ENCODE measurements at regions not wholly inside any gene's neighbourhood (a gene's known extent, or its start where the extent isn't known, plus 50 kb on each side); places are given as distances from the start of the nearest gene placed in this dataset.

GRCh38 chrX:40327085-40327484 lies 229.3 kb upstream of the BCOR start:
- no peak for TF ChIP-seq CTCF (IDR thresholded peaks at IDR 0.05; ENCODE audit: insufficient read depth, low read length, poor library complexity, severe bottlenecking)
- no peak for TF ChIP-seq EZH2phosphoT487 (conservative IDR thresholded peaks at IDR 0.05; ENCODE audit: low read length)

All from SU-DHL-6 (cell line).